ENCODE measurements at regions not wholly inside any gene's neighbourhood (a gene's known extent, or its start where the extent isn't known, plus 50 kb on each side); places are given as distances from the start of the nearest gene placed in this dataset.
"Not testable (repeated sequence)": the region's sequence is repeated elsewhere in the genome, so short reads cannot be mapped to it uniquely, and the experiment has no call there.

GRCh38 chr11:130979386-130979972 lies 63.2 kb upstream of the SNX19 start:
- H3K27me3 ChIP-seq (ENCODE audit: control insufficient read depth in 5 of 5, insufficient read depth in 4 of 5, low read length in 5 of 5) = peaks cover 0 to 3% (median 0%) of the 10 kb centered on the region in 5 donors
- H3K36me3 ChIP-seq (ENCODE audit: control insufficient read depth in 5 of 5, insufficient read depth in 5 of 5, low read length in 5 of 5) = no peaks in the 10 kb centered on the region
- H3K4me1 ChIP-seq (ENCODE audit: control insufficient read depth in 5 of 5, insufficient read depth in 5 of 5, low read length in 5 of 5) = no peaks in the 10 kb centered on the region
- no peak overlapping the region for H3K4me3 ChIP-seq (ENCODE audit: low read depth in 1 of 5, low read length in 5 of 5)
- H3K27ac ChIP-seq (ENCODE audit: low read depth, low read length) = no peak overlapping the region
- H3K9me3 ChIP-seq (ENCODE audit: control insufficient read depth in 5 of 5, low read length in 5 of 5) = peaks cover 0 to 12% (median 6%) of the 10 kb centered on the region in 5 donors
- H3K9ac ChIP-seq (ENCODE audit: low read length in 5 of 5) = no peak overlapping the region

GRCh38 chr11:130980071-130980862 lies 64.0 kb upstream of the SNX19 start:
- peaks cover 0 to 12% (median 6%) of the 10 kb centered on the region in 5 donors for H3K9me3 ChIP-seq (ENCODE audit: control insufficient read depth in 5 of 5, low read length in 5 of 5)
- H3K4me1 ChIP-seq (ENCODE audit: control insufficient read depth in 5 of 5, insufficient read depth in 5 of 5, low read length in 5 of 5) = no peaks in the 10 kb centered on the region
- no peaks in the 10 kb centered on the region for H3K36me3 ChIP-seq (ENCODE audit: control insufficient read depth in 5 of 5, insufficient read depth in 5 of 5, low read length in 5 of 5)
- no peak overlapping the region for H3K27ac ChIP-seq (ENCODE audit: low read depth, low read length)
- no peak overlapping the region for H3K4me3 ChIP-seq (ENCODE audit: low read depth in 1 of 5, low read length in 5 of 5)
- H3K9ac ChIP-seq (ENCODE audit: low read length in 5 of 5) = no peak overlapping the region
- H3K27me3 ChIP-seq (ENCODE audit: control insufficient read depth in 5 of 5, insufficient read depth in 4 of 5, low read length in 5 of 5) = peaks cover 0 to 3% (median 0%) of the 10 kb centered on the region in 5 donors

- not testable (repeated sequence) for H3K36me3 ChIP-seq (ENCODE audit: control insufficient read depth in 5 of 5, insufficient read depth in 5 of 5, low read length in 5 of 5); H3K9me3 ChIP-seq (ENCODE audit: control insufficient read depth in 5 of 5, low read length in 5 of 5); H3K4me1 ChIP-seq (ENCODE audit: control insufficient read depth in 5 of 5, insufficient read depth in 5 of 5, low read length in 5 of 5); H3K27ac ChIP-seq (ENCODE audit: low read depth, low read length); H3K9ac ChIP-seq (ENCODE audit: low read length in 5 of 5); H3K27me3 ChIP-seq (ENCODE audit: control insufficient read depth in 5 of 5, insufficient read depth in 4 of 5, low read length in 5 of 5); H3K4me3 ChIP-seq (ENCODE audit: low read depth in 1 of 5, low read length in 5 of 5)
Observed at GRCh38 chr11:130984241-130984640, 68.0 kb upstream of the SNX19 start.

- no peaks in the 10 kb centered on the region for H3K9me3 ChIP-seq (ENCODE audit: control insufficient read depth in 5 of 5, low read length in 5 of 5)
- H3K27ac ChIP-seq (ENCODE audit: low read depth, low read length) = no peak overlapping the region
- no peak overlapping the region for H3K4me3 ChIP-seq (ENCODE audit: low read depth in 1 of 5, low read length in 5 of 5)
- no peaks in the 10 kb centered on the region for H3K4me1 ChIP-seq (ENCODE audit: control insufficient read depth in 5 of 5, insufficient read depth in 5 of 5, low read length in 5 of 5)
- H3K9ac ChIP-seq (ENCODE audit: low read length in 5 of 5) = no peak overlapping the region
- H3K27me3 ChIP-seq (ENCODE audit: control insufficient read depth in 5 of 5, insufficient read depth in 4 of 5, low read length in 5 of 5) = no peaks in the 10 kb centered on the region
- no peaks in the 10 kb centered on the region for H3K36me3 ChIP-seq (ENCODE audit: control insufficient read depth in 5 of 5, insufficient read depth in 5 of 5, low read length in 5 of 5)
Observed at GRCh38 chr11:130992788-130993187, 76.5 kb upstream of the SNX19 start.

GRCh38 chr11:130994043-130994442 lies 77.8 kb upstream of the SNX19 start:
- H3K9ac ChIP-seq (ENCODE audit: low read length in 5 of 5) = no peak overlapping the region
- H3K9me3 ChIP-seq (ENCODE audit: control insufficient read depth in 5 of 5, low read length in 5 of 5) = no peaks in the 10 kb centered on the region
- H3K4me3 ChIP-seq (ENCODE audit: low read depth in 1 of 5, low read length in 5 of 5) = no peak overlapping the region
- peaks cover 0 to 4% (median 0%) of the 10 kb centered on the region in 5 donors for H3K4me1 ChIP-seq (ENCODE audit: control insufficient read depth in 5 of 5, insufficient read depth in 5 of 5, low read length in 5 of 5)
- H3K36me3 ChIP-seq (ENCODE audit: control insufficient read depth in 5 of 5, insufficient read depth in 5 of 5, low read length in 5 of 5) = no peaks in the 10 kb centered on the region
- no peaks in the 10 kb centered on the region for H3K27me3 ChIP-seq (ENCODE audit: control insufficient read depth in 5 of 5, insufficient read depth in 4 of 5, low read length in 5 of 5)
- no peak overlapping the region for H3K27ac ChIP-seq (ENCODE audit: low read depth, low read length)

GRCh38 chr11:130995266-130995665 lies 79.0 kb upstream of the SNX19 start:
- H3K4me1 ChIP-seq (ENCODE audit: control insufficient read depth in 5 of 5, insufficient read depth in 5 of 5, low read length in 5 of 5) = peaks cover 0 to 7% (median 0%) of the 10 kb centered on the region in 5 donors
- H3K4me3 ChIP-seq (ENCODE audit: low read depth in 1 of 5, low read length in 5 of 5) = no peak overlapping the region
- H3K9me3 ChIP-seq (ENCODE audit: control insufficient read depth in 5 of 5, low read length in 5 of 5) = no peaks in the 10 kb centered on the region
- no peak overlapping the region for H3K9ac ChIP-seq (ENCODE audit: low read length in 5 of 5)
- no peaks in the 10 kb centered on the region for H3K36me3 ChIP-seq (ENCODE audit: control insufficient read depth in 5 of 5, insufficient read depth in 5 of 5, low read length in 5 of 5)
- H3K27ac ChIP-seq (ENCODE audit: low read depth, low read length) = no peak overlapping the region
- no peaks in the 10 kb centered on the region for H3K27me3 ChIP-seq (ENCODE audit: control insufficient read depth in 5 of 5, insufficient read depth in 4 of 5, low read length in 5 of 5)

- no peaks in the 10 kb centered on the region for H3K36me3 ChIP-seq (ENCODE audit: control insufficient read depth in 5 of 5, insufficient read depth in 5 of 5, low read length in 5 of 5)
- no peak overlapping the region for H3K4me3 ChIP-seq (ENCODE audit: low read depth in 1 of 5, low read length in 5 of 5)
- no peak overlapping the region for H3K9ac ChIP-seq (ENCODE audit: low read length in 5 of 5)
- H3K27ac ChIP-seq (ENCODE audit: low read depth, low read length) = no peak overlapping the region
- H3K4me1 ChIP-seq (ENCODE audit: control insufficient read depth in 5 of 5, insufficient read depth in 5 of 5, low read length in 5 of 5) = peaks cover 0 to 7% (median 0%) of the 10 kb centered on the region in 5 donors
- H3K27me3 ChIP-seq (ENCODE audit: control insufficient read depth in 5 of 5, insufficient read depth in 4 of 5, low read length in 5 of 5) = no peaks in the 10 kb centered on the region
- H3K9me3 ChIP-seq (ENCODE audit: control insufficient read depth in 5 of 5, low read length in 5 of 5) = no peaks in the 10 kb centered on the region
Observed at GRCh38 chr11:130997278-130997677, 81.0 kb upstream of the SNX19 start.

- Histone ChIP-seq H3K27ac (ENCODE audit: low read depth, low read length) (no peak overlapping the region), H3K4me3 (ENCODE audit: low read depth in 1 of 5, low read length in 5 of 5) (no peak overlapping the region), H3K9me3 (ENCODE audit: control insufficient read depth in 5 of 5, low read length in 5 of 5) (no peaks in the 10 kb centered on the region), H3K9ac (ENCODE audit: low read length in 5 of 5) (no peak overlapping the region), H3K4me1 (ENCODE audit: control insufficient read depth in 5 of 5, insufficient read depth in 5 of 5, low read length in 5 of 5) (peaks cover 0 to 7% (median 0%) of the 10 kb centered on the region in 5 donors), H3K27me3 (ENCODE audit: control insufficient read depth in 5 of 5, insufficient read depth in 4 of 5, low read length in 5 of 5) (no peaks in the 10 kb centered on the region), H3K36me3 (ENCODE audit: control insufficient read depth in 5 of 5, insufficient read depth in 5 of 5, low read length in 5 of 5) (no peaks in the 10 kb centered on the region)
Observed at GRCh38 chr11:130999086-130999485, 82.8 kb upstream of the SNX19 start.

GRCh38 chr11:130999992-131000770 lies 83.9 kb upstream of the SNX19 start:
- H3K9ac ChIP-seq (ENCODE audit: low read length in 5 of 5) = no peak overlapping the region
- no peaks in the 10 kb centered on the region for H3K27me3 ChIP-seq (ENCODE audit: control insufficient read depth in 5 of 5, insufficient read depth in 4 of 5, low read length in 5 of 5)
- H3K36me3 ChIP-seq (ENCODE audit: control insufficient read depth in 5 of 5, insufficient read depth in 5 of 5, low read length in 5 of 5) = no peaks in the 10 kb centered on the region
- H3K4me3 ChIP-seq (ENCODE audit: low read depth in 1 of 5, low read length in 5 of 5) = no peak overlapping the region
- peaks cover 0 to 7% (median 0%) of the 10 kb centered on the region in 5 donors for H3K4me1 ChIP-seq (ENCODE audit: control insufficient read depth in 5 of 5, insufficient read depth in 5 of 5, low read length in 5 of 5)
- no peaks in the 10 kb centered on the region for H3K9me3 ChIP-seq (ENCODE audit: control insufficient read depth in 5 of 5, low read length in 5 of 5)
- H3K27ac ChIP-seq (ENCODE audit: low read depth, low read length) = no peak overlapping the region

GRCh38 chr11:131002145-131002544 lies 85.9 kb upstream of the SNX19 start:
- H3K9ac ChIP-seq (ENCODE audit: low read length in 5 of 5) = no peak overlapping the region
- no peaks in the 10 kb centered on the region for H3K9me3 ChIP-seq (ENCODE audit: control insufficient read depth in 5 of 5, low read length in 5 of 5)
- no peaks in the 10 kb centered on the region for H3K27me3 ChIP-seq (ENCODE audit: control insufficient read depth in 5 of 5, insufficient read depth in 4 of 5, low read length in 5 of 5)
- no peak overlapping the region for H3K27ac ChIP-seq (ENCODE audit: low read depth, low read length)
- no peaks in the 10 kb centered on the region for H3K36me3 ChIP-seq (ENCODE audit: control insufficient read depth in 5 of 5, insufficient read depth in 5 of 5, low read length in 5 of 5)
- H3K4me3 ChIP-seq (ENCODE audit: low read depth in 1 of 5, low read length in 5 of 5) = no peak overlapping the region
- H3K4me1 ChIP-seq (ENCODE audit: control insufficient read depth in 5 of 5, insufficient read depth in 5 of 5, low read length in 5 of 5) = peaks cover 0 to 7% (median 0%) of the 10 kb centered on the region in 5 donors

All from subcutaneous abdominal adipose tissue (tissue), 5 donors.